GM12878 (cell line): ENCODE measurements at regions not wholly inside any gene's neighbourhood (a gene's known extent, or its start where the extent isn't known, plus 50 kb on each side); places are given as distances from the start of the nearest gene placed in this dataset.

ENCODE experiments used
- ATAC-seq: fragments of 200-7000 bp; cut with Tn5 transposase; 3 replicates; pipeline ENCODE4 v1.9.1; 2020; ENCODE audit warnings: mild to moderate bottlenecking, moderate library complexity
- BruUV-seq: library from RNA; stranded (reverse); fragments of 400-500 nt; replicated peaks from 2 replicates; lab custom pipeline; 2021; lab: Mats Ljungman, UMichigan
- CTCF ChIA-PET: fragments of 300-600 bp; sonication (Branson Sonifier 250); formaldehyde crosslinking; extraction: SDS; loops from one replicate; lab custom pipeline; 2021; ENCODE audit warnings: inconsistent platforms; lab: Yijun Ruan, JAX
- POLR2A ChIA-PET: fragments of 350-600 bp; formaldehyde crosslinking; extraction: SDS; loops from one replicate; lab custom pipeline; 2021; ENCODE audit warnings: inconsistent platforms; lab: Charles Lee
- RAD21 ChIA-PET: fragments of 300-600 bp; sonication (Branson Sonifier 250); formaldehyde crosslinking; loops from one replicate; lab custom pipeline; 2023; ENCODE audit warnings: antibody characterized with exemption; ENCODE audit not compliant: unreplicated experiment; lab: Charles Lee
- SMC1A ChIA-PET: fragments of 300-600 bp; sonication (Branson Sonifier 250); formaldehyde crosslinking; loops from one replicate; lab custom pipeline; 2023; ENCODE audit not compliant: unreplicated experiment, uncharacterized antibody; lab: Charles Lee
- DNase-seq: peaks from one replicate; pipeline ENCODE4 v3.0.0-alpha.2; 2011; ENCODE audit warnings: low read depth, low spot score
- FAIRE-seq: peaks from 3 replicates; lab custom pipeline; 2011; peaks lifted over from hg19 to GRCh38; lab: Jason Lieb, UNC
- H2AFZ ChIP-seq: 2 replicates; pipeline ENCODE4 v1.6.0; 2011; ENCODE audit warnings: low read depth, low read length, control low read depth; ENCODE audit not compliant: control insufficient read depth
- H3K27ac ChIP-seq: 2 replicates; pipeline ENCODE4 v1.5.1; 2011; ENCODE audit warnings: control low read depth; ENCODE audit not compliant: control insufficient read depth, insufficient read depth
- H3K27me3 ChIP-seq, 2 experiments: replicated peaks in 1 of 2; 2 replicates each; pipeline versions ENCODE4 v1.6.0 to v1.6.1; 2011; ENCODE audit warnings: low read length in 1 of 2; ENCODE audit not compliant: control insufficient read depth in 2 of 2, insufficient read depth in 2 of 2
- H3K36me3 ChIP-seq, 2 experiments: 2 replicates each; pipeline ENCODE4 v1.5.1; 2011; ENCODE audit warnings: low read length in 1 of 2; ENCODE audit not compliant: control insufficient read depth in 2 of 2, insufficient read depth in 2 of 2
- H3K4me1 ChIP-seq: 2 replicates; pipeline ENCODE4 v1.6.1; 2011; ENCODE audit warnings: mild to moderate bottlenecking, low read length, moderate library complexity, mixed read lengths; ENCODE audit not compliant: control insufficient read depth, insufficient read depth
- H3K4me2 ChIP-seq: 2 replicates; pipeline ENCODE4 v1.6.0; 2011; ENCODE audit warnings: control low read depth; ENCODE audit not compliant: control insufficient read depth, insufficient read depth
- H3K4me3 ChIP-seq: fragments of 200-600 bp; sonication (generic); 2 replicates; pipeline ENCODE4 v1.5.1; 2016
- H3K79me2 ChIP-seq: 2 replicates; pipeline ENCODE4 v1.6.0; 2011; ENCODE audit warnings: low read length; ENCODE audit not compliant: control insufficient read depth, insufficient read depth
- H3K9ac ChIP-seq: 2 replicates; pipeline ENCODE4 v1.8.0; 2011; ENCODE audit warnings: low read length, control low read depth, mixed read lengths; ENCODE audit not compliant: control insufficient read depth, insufficient read depth
- H3K9me3 ChIP-seq: replicated peaks from 3 replicates; pipeline ENCODE4 v1.5.1; 2011; ENCODE audit warnings: mild to moderate bottlenecking, low read length; ENCODE audit not compliant: control insufficient read depth, insufficient read depth
- H4K20me1 ChIP-seq: 2 replicates; pipeline ENCODE4 v1.6.0; 2011; ENCODE audit not compliant: control insufficient read depth, insufficient read depth
- CBFB ChIP-seq: IDR thresholded peaks from 2 replicates; pipeline ENCODE4 v1.6.1; 2016; ENCODE audit warnings: antibody characterized with exemption, low read depth
- FOXK2 ChIP-seq: fragments of 450-650 bp; IDR thresholded peaks from 2 replicates; pipeline ENCODE4 v1.6.1; 2017; ENCODE audit warnings: mild to moderate bottlenecking, moderate library complexity
- PAX5 ChIP-seq: IDR thresholded peaks from 2 replicates; pipeline ENCODE4 v1.6.1; 2011; ENCODE audit warnings: low read depth, low read length, borderline replicate concordance
- STAT3 ChIP-seq: IDR thresholded peaks from 2 replicates; pipeline ENCODE4 v1.6.1; 2011; ENCODE audit warnings: low read depth, low read length, improper control_type of control experiment
- WGBS: methylation state at CpG from one replicate; pipeline ENCODE4 v1.1.6; 2016; ENCODE audit warnings: low lambda C conversion rate; ENCODE audit not compliant: insufficient replicate concordance, insufficient coverage; ENCODE audit errors: missing lambda C conversion rate; 5-methylcytosine and 5-hydroxymethylcytosine counted together
- in situ Hi-C: fragments of 300-500 bp; cut with MboI; formaldehyde crosslinking; loops from 9 replicates; pipeline ENCODE4 v1.14.3; 2018; ENCODE audit warnings: mixed read lengths
- intact Hi-C: fragments of 100-400 bp; cut with micrococcal nuclease; formaldehyde crosslinking; loops from one replicate; pipeline ENCODE4 v1.14.2; 2022; ENCODE audit not compliant: unreplicated experiment

DNA sequence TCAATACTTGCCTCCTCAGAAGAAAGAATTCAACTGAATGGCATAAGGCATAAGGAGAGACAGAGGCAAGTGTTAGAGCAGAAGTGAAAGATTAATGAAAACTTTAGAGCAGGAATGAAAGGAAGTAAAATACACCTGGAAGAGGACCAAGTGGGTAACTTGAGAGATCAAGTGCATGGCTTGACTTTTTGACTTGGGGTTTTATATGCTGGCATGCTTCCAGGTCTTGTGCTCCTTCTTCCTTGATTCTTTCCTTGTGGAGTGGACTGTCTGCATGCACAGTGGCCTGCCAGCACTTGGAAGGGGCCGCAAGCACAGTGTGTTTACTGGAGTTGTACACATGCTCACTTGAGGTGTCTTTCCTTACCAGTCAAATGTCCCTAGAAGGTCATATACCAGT lies 222.1 kb upstream of the UFL1 start:
- no peak overlapping the region for H2AFZ ChIP-seq
- no peak overlapping the region for H3K4me3 ChIP-seq
- H3K79me2 ChIP-seq = no peaks in the 10 kb centered on the region
- DNase-seq = no peak
- in situ Hi-C loops = no loop called here
- no peak for FAIRE-seq
- 0% methylated on average over 1 of the region's 1 CpG for WGBS
- H3K9me3 ChIP-seq = no peaks in the 10 kb centered on the region
- BruUV-seq = no TSS peak
- TF ChIP-seq STAT3 (no peak), PAX5 (no peak), FOXK2 (no peak)
- CTCF ChIA-PET = interaction anchor here (0.7 kb wide), 1 partner anchor 18 kb away, joined by 3 read pairs; no protein-coding TSS in a partner anchor
- intact Hi-C loops = no loop called here
- H3K4me1 ChIP-seq = no peaks in the 10 kb centered on the region
- H3K4me2 ChIP-seq = no peak overlapping the region
- H4K20me1 ChIP-seq = no peaks in the 10 kb centered on the region
- ATAC-seq = no peak
- RAD21 ChIA-PET = no interaction called here
- SMC1A ChIA-PET = no interaction called here
- no peaks in the 10 kb centered on the region for H3K36me3 ChIP-seq
- H3K27ac ChIP-seq = no peak overlapping the region
- no peak overlapping the region for H3K9ac ChIP-seq
- no peaks in the 10 kb centered on the region for H3K27me3 ChIP-seq
- POLR2A ChIA-PET = no interaction called here

- intact Hi-C loops (no loop called here), in situ Hi-C loops (no loop called here)
- Histone ChIP-seq H3K4me1 (no peaks in the 10 kb centered on the region), H2AFZ (no peak overlapping the region), H3K27me3 (no peaks in the 10 kb centered on the region), H3K4me2 (no peak overlapping the region), H4K20me1 (no peaks in the 10 kb centered on the region), H3K79me2 (no peaks in the 10 kb centered on the region), H3K9ac (no peak overlapping the region), H3K36me3 (no peaks in the 10 kb centered on the region), H3K27ac (no peak overlapping the region), H3K4me3 (no peak overlapping the region), H3K9me3 (no peaks in the 10 kb centered on the region)
- BruUV-seq = no TSS peak
- CTCF ChIA-PET = no interaction called here
- POLR2A ChIA-PET = no interaction called here
- RAD21 ChIA-PET = no interaction called here
- no peak for TF ChIP-seq CBFB
- SMC1A ChIA-PET = interaction anchor here (0.6 kb wide), 1 partner anchor 155 kb away, joined by 3 read pairs; no protein-coding TSS in a partner anchor
- no peak for FAIRE-seq
- DNase-seq = no peak
- ATAC-seq = no peak
- WGBS = 17% methylated on average over 3 of the region's 3 CpGs
Measured at GRCh38 chr6:96301023-96301422, 220.6 kb upstream of the UFL1 start.
